ENCODE measurements at regions not wholly inside any gene's neighbourhood (a gene's known extent, or its start where the extent isn't known, plus 50 kb on each side); places are given as distances from the start of the nearest gene placed in this dataset.
"Not testable (repeated sequence)": the region's sequence is repeated elsewhere in the genome, so short reads cannot be mapped to it uniquely, and the experiment has no call there.

- peak; percentile 28 for DNase-seq (ENCODE audit: low spot score)
These were observed 204.6 kb upstream of the TSC22D1 start for GRCh38 chr13:44780591-44781280.

- DNase-seq (ENCODE audit: low spot score), result no peak
These were observed 202.8 kb upstream of the TSC22D1 start for GRCh38 chr13:44778761-44779484.

GRCh38 chr13:44775290-44775689, 199.2 kb upstream of the TSC22D1 start:
- not testable (repeated sequence) for DNase-seq (ENCODE audit: low spot score)

DNA sequence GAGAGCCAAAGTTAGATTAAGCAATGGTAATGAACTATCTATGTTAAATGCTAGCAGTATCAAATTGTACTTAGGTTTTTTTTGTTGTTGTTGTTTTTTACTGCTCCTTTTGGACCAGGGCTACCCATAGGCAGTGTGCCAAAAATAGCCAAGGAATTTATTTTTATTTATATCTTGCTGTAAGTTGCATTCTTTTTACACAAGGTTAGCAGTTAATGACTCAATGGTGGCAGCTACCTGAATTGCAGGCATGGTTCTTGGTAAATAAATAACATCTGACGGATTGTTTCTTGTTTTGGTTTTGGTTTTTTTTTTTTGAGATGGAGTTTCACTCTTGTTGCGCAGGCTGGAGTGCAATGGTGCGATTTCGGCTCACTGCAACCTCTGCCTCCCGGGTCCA, 194.8 kb upstream of the TSC22D1 start:
- peak; percentile 72 for DNase-seq (ENCODE audit: low spot score)

- DNase-seq (ENCODE audit: low spot score), result no peak
These were observed 193.6 kb upstream of the TSC22D1 start for GRCh38 chr13:44769686-44770085.

- peak; percentile 50 for DNase-seq (ENCODE audit: low spot score)
These were observed 192.8 kb upstream of the TSC22D1 start for GRCh38 chr13:44768775-44769581.

DNA sequence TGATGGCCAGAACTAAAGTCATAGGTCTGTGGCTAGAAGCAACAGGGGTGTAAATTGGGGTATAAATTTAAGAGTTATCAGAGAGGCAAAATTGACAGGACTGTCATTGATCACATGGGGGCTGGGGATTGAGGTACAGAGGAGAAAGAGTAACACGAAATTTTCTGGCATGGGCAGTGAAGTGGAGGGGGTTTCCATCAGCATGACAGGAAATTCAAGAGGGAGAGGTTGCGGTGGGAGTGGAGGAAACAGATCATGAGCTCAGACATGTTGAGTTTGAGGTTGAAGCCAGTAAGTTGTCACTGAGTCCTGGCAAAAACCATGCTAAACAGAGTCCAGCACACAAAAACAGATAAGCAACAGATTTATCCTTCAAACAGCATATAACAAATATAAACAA, 192.1 kb upstream of the TSC22D1 start:
- no peak for DNase-seq (ENCODE audit: low spot score)

- DNase-seq (ENCODE audit: low spot score), result no peak
These were observed 188.9 kb upstream of the TSC22D1 start for GRCh38 chr13:44765001-44765471.

DNA sequence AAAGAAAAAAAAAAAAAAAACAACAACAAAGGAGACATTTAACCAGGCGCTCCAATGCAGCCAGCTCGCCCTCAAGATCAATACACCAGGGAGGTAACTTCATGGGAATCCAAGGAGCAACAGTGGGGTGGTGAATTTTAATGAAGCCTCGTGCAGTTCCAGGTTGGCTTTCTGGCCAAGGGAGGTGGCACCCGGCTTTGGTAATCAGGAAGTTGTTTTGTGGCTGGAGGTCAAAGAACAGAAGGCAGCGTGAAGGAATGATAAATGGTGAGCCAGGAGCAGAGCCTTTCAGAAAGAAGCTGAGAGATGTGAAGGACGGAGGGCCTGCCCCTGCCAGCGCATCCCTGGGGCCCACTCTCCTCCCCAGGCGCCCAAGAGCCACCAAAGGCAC, 188.2 kb upstream of the TSC22D1 start:
- DNase-seq (ENCODE audit: low spot score), result peak; percentile 67

DNA sequence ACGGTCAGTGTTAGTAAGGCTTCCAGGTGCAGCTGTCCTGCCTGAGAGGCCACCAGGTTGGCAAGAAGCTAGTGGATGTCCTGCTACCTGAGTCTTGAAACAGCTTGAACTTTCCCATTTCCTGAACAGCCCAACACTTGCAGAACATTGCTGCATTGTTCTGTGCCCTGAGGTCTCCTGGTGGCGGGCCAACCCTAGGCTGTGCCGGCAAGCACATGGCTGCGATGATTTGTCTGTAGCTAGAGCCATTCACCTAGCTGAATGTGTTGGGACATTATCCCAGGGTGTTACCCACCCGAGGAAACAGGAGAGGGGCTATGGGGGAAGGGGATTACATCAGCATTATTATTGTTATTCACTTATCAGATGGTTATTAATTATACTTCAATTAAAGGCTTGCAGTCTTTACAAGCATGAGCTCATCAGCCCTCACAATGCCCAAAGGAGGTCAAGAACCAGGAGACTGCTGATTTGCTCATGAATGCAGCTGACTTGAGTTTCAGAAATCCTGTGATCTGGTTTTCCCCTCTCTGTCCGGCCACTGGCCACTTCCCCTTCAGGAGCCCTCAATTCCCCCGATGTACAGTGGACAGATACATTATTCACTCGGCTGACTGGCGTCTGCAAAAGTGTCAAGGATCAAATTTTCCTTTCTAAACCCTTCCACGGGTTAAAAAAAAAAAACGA, 187.6 kb upstream of the TSC22D1 start:
- peak; percentile 35 for DNase-seq (ENCODE audit: low spot score)

- DNase-seq (ENCODE audit: low spot score), result peak; percentile 39
These were observed 186.8 kb upstream of the TSC22D1 start for GRCh38 chr13:44762911-44763310.

DNA sequence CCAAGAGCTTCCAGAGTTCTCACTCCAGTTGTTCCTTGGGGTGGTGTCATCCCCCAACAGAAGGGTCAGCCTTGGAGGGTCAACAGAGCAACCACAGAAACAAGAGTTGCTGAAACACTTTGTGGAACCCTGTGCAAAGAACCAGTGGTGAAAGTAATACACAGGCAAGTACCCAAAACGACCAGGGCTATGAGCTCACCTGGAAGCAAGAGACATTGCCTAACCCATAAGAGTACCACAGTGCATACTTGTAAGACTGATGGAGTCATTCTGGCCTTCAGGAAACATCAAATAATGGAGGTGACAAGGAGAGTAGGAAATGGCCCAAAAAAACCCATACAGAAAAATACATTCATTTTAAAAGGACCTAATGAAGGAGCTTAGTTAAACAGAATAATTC, 184.3 kb upstream of the TSC22D1 start:
- peak; percentile 26 for DNase-seq (ENCODE audit: low spot score)

DNA sequence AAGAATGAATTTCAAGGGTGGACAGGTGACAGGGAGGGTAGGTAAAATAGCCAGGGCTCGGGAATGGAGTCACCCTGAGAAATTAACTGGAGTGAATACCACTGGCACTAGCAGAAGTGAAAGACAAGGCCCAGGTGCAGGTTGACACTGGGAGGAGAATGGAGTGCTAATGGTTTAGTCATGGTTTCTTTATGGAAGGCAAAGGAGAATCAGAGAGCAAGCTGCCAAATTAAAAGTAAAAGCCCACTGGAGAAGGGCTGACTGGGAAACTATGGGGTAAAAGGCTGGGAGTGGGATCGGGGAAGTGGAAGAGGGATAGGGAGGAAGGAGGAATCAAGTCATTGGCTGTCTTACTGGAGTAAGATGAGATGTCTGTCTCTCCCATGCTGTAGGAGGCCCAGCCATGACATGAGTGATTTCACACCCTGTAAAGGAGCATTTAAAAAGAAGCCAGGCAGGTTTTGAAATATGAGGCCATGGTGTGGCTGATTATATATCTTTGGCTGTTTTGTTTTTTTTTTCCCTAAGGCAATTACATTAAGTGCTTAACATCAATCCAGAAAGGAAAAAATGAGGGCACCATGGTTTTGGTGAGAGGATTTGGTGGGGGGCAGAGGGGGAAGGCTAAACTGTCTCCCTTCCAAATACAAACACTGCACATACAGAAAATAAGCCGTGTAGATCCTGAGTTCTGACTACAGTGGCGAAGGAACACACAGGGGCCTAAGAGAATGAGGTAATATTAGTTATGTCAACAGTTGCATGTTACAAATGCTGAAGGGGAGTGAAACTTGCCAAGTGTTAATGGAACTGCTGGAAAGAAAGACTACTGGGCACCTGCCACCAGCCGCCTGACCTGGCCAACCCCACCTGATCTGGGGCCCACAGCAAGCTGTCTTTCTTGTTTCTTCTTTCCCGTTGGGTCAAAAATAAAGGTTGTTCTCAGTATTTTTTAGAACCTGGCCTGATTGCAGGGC, 183.5 kb upstream of the TSC22D1 start:
- DNase-seq (ENCODE audit: low spot score), result no peak

DNA sequence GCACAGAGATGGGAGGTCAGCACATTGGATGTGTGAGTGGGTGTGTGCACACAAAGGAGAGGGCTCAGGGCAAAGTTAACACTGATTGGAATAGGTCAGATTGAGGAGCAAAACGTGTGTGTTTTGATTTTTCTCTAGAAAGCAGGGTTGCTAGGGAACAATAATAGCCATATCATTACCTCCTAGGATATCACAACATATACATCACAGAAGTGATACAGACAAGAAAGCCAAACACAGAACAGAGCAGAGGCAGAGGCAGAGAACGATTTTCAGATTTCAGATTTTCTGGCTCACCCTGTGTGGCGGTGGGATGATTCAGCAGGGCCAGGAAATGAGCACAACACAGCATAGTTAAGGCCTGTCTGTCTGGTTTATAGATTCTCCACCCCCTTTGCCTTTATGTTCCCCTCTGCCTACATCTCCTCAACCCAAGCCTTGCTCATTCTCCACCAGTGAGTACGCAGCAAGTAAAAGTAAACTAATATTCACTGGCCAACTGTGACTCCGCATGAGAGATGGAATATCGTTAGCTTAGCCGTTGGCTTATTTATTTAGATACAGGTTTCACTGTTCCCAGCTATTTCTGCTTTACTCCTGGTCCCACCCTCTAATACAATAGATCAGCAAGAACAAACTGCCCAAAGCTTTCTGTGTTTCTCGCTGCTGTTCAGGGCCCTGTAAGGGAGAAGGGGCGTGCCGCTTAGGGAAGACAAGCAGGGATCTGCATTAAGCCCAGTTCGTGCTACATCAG, 182.7 kb upstream of the TSC22D1 start:
- peak; percentile 76 for DNase-seq (ENCODE audit: low spot score)

DNA sequence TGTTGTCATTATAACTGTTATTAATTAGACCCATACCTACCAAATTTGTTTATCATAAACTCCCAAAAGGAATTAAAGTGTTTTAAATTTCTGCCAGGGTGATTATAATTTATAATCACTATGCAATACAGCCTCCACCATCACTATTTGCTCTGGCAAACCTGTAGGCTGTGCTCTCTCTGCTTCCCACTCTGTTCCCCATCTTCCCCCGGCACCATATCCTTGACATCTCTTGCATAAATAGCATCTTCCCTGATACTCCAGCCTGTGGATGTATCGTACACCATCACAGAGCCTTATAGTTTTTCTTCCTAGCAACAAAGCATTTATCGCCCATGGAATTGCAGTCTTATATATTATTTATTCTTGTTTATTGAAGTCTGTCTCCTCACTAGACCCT, 181.5 kb upstream of the TSC22D1 start:
- DNase-seq (ENCODE audit: low spot score), result no peak

GRCh38 chr13:44756276-44756810, 180.2 kb upstream of the TSC22D1 start:
- no peak for DNase-seq (ENCODE audit: low spot score)

GRCh38 chr13:44755872-44756271, 179.7 kb upstream of the TSC22D1 start:
- DNase-seq (ENCODE audit: low spot score), result peak; percentile 84

GRCh38 chr13:44752164-44752563, 176.0 kb upstream of the TSC22D1 start:
- peak; percentile 58 for DNase-seq (ENCODE audit: low spot score)

DNA sequence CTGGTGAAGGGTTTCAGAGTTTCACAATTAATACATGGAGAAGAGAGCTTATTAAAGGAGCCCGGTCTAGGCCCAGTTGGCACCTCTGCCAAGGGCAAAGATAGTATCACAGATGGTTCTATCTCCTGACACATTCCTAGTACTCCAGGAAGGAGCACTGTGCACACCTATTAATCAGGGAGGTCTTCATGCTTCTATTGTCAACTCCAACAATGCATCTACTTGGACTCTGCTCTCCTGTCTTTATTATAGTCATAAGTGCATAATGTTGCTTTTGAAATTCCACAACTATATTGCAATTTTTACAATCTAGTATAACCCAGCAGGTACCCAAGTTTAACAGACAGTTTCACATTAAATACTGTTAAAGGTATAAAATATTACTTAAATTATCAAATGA, 174.5 kb upstream of the TSC22D1 start:
- DNase-seq (ENCODE audit: low spot score), result no peak

DNA sequence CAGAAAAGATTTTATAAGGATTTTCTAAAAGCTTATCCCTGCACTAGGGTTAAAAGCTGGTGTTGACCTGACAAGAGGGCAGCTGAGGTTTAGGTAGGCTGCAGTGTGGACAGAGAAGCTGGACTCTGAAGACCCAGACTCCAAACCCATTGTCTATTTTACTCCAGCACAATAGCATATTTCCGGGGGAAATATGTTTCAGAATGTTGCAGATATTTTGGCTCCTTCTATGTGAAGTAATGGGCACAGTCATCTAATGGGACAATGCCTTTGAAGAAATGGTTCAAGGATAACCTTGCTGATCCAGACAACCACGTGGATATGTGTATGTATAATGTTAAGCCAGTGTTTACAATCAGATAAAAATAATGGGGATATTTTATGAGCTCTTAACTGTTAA, 173.8 kb upstream of the TSC22D1 start:
- no peak for DNase-seq (ENCODE audit: low spot score)

Data from kidney tubule cell (primary cell).